ENCODE measurements at regions not wholly inside any gene's neighbourhood (a gene's known extent, or its start where the extent isn't known, plus 50 kb on each side); places are given as distances from the start of the nearest gene placed in this dataset.
"Not testable (repeated sequence)": the region's sequence is repeated elsewhere in the genome, so short reads cannot be mapped to it uniquely, and the experiment has no call there.

DNA sequence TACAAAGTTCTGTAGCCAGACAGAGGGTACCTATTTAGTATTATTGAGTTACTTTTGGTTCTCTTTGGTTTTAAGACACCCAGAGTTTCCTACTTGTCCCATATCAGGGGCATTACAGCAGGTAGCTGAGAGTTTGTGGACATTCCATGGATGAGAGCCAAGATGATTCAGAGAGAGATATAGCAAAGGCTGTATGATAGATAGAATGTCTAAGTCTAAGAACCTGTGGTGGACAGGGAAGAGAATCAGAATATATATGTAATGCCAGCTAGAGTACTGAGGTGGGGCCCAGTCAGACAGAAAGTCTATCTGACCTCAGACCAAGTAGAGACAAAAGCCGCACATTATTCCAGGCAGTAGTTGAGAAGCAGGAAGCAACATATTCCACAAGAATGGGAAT lies 471.8 kb upstream of the CHD1 start:
- not testable (repeated sequence) for DNase-seq

DNA sequence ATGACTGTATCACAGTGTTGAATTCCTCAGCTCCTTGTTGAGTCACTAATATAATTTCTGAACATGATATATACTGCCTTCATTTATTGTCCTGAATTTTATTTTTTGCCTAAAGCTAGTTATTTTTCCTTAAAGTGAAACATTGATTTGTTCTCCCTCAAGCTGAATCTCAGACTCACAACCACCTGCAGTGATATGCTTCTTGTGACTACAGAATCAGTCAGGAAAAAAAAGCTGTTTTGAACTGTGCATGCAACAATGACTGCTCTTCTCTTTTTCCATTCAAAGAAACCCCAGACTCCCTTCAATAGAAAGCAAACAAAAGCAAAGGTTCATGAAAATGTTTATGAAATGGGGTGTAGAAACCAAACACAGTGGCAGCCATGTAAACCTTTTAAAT lies 470.2 kb upstream of the CHD1 start:
- no peak for DNase-seq

DNA sequence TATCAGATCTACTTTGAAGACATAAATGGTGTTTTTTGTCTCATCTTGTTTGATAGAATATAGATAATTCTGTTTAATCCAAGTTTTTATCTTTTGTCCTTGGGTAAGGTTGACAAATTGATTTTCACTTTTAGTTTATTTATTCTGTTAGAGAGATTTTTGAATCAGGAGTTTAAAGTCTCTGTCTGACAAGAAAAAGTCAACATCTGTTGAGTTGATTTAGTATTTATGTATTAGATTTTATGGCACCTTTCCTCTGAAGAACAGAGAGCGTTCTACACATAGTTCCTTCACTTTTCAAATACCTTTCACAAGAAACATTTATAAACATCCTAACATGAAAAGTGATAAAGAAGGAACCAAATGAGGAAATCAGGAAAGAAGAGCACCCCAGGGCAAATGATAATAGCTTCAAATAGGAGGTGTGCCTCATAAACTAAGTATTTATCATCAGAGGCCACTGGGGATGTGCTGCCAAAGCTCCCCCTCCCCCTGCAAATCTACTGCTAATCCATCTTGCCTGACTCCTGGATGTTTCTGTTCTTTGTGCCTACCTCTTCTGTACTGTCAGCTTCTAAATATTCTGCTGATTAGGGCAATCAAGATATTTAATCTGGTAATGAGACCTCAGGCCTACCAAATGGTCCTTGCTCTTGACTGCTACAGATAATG lies 457.7 kb upstream of the CHD1 start:
- no peak for DNase-seq

DNA sequence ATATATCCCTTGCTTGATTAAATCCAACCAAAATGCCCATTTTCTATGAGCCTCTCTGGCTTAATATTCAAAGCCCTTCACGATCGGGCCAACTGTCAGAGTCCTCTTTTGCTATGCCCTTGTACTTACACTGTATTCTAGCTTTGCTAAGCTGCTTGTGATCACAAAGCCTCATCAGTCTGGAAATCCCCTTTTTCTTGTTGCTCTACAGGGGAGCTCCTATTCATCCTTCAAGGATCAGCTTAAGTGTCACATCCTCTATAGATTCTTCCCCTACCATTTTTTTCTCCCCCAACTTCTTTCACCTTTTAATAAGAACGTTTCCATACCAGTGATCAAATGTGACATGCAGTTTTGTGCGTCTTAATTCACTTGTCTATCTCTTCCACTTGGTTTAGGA lies 450.4 kb upstream of the CHD1 start:
- DNase-seq, result no peak

DNA sequence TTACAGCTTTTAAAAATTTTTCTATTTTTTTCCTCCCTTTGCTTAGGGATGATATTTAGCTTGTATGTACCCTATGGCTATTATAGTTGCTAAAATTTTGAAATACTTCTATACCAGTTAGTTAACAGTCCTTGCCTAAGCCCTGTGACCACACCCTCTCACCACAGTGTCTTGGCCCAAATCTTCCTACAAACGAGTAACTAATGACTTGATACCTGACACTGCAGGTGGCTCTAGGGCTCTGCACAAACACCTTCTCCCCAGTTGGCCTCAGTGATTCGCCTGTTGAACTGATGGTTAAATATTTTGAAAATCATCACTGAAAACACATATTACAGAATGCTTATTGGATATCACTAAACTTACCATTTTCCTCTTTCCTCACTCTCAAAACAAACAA lies 449.6 kb upstream of the CHD1 start:
- DNase-seq, result no peak

DNA sequence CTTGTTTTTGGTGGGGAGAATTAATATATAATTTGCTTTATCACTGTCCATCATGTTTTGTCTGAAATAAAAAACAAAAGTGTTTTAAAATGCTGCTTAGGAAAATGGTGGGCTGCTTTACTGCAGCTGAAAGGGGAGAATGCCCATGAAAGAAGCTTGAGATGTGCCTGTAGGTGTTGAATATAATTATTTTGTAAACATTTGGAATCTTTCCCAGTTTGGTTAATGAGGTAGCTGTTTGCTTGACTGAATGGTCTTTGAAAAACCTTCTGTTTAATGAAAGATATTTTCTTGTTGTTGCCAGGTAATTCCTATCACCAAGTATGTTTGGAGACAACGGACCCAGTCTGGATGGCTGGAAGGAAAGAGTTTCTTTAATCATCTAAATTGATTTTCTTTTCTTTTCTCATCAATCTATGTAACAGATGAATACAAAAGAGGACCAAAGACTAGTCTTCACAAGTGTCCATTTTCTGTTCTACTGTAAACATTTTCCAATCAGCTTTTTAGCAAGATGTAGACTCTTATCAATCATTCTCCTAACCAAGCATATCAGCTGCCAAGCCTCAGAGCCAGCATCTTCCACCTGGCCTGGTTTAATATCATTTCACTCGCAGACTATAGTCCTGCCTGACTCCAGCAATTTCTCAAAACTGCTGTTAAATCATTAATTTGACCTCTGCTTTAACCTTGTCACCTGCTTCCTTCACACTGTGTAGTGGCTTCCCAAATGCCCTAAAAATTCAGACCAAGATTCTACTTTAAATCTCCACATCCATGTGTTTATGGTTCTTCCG lies 441.2 kb upstream of the CHD1 start:
- no peak for DNase-seq

DNA sequence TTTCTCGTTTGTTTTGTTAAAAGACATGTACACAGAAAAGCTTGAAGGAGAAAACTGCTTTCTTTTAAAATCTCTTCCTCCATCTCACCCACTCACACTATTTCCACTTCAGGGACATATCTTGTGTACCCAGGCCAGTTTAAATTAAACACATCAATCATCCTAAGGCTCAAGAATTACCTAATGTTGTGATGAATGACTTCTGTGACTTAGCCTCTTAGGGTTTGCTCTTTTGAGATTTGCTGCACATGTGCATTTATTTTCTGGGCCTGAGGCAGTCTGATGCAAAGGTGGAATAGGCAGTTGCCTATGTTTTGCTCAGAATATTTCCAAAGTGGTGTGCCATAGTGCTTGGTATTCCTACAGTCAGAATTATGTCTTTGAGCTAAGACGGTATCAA lies 439.9 kb upstream of the CHD1 start:
- no peak for DNase-seq

DNA sequence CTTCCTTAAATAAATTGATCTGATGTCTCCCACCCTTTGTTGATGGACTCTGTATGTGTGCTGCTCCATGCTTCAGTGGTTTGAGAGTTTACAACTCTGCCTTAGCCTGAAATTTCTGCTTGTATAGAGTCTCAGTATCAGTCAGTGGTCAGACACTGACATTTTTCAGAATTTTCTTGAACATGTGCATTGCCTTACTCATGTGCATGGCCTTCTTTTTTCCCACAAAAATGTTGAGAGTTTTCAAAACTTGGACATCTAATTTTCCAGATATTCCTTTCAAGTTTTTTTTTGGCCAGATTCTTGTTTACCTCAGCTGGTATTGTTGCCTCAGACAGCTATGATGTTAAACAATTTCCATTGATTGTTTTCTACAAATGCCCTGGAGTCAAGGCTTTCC lies 427.1 kb upstream of the CHD1 start:
- DNase-seq, result no peak

DNA sequence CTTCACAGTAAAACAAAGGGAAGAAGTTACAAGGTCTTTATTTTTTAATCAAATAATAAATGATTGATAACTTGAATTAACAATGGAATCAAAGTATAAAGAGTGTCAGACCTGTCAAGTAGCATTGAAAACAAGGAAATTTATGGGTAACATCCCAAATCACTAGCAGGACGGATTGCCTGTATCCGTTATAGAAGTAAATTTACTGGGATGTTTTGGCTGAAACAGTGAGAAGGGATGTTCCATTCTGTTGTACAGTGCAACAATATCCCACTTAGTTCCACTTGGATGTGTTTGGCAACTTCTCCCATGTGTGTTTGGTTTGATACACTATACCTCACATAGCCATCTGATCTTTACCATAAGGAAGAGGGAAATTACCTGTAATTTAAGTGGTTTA lies 421.0 kb upstream of the CHD1 start:
- no peak for DNase-seq

DNA sequence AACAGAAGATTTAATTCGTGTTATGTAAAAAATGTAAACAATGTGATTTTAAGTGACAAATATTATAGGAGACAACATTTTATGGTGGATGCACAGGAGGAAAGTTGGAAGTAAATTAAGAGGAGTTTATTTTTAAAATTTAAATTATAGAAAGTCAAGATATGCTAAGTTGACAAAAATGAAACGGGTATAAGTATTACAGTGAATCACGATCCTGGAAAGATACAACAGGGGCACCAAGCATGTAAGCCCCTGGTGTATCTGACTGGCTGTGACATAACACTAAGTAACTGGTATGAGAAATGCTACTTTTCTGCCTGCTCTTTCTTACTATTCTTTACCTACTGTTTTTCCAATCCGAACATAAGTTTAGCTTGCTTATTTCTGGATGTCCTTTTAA lies 419.8 kb upstream of the CHD1 start:
- no peak for DNase-seq

DNA sequence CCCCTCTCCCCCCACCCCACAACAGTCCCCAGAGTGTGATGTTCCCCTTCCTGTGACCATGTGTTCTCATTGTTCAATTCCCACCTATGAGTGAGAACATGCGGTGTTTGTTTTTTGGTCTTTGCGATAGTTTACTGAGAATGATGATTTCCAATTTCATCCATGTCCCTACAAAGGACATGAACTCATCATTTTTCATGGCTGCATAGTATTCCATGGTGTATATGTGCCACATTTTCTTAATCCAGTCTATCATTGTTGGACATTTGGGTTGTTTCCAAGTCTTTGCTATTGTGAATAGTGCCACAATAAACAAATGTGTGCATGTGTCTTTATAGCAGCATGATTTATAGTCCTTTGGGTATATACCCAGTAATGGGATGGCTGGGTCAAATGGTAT lies 411.0 kb upstream of the CHD1 start:
- not testable (repeated sequence) for DNase-seq

DNA sequence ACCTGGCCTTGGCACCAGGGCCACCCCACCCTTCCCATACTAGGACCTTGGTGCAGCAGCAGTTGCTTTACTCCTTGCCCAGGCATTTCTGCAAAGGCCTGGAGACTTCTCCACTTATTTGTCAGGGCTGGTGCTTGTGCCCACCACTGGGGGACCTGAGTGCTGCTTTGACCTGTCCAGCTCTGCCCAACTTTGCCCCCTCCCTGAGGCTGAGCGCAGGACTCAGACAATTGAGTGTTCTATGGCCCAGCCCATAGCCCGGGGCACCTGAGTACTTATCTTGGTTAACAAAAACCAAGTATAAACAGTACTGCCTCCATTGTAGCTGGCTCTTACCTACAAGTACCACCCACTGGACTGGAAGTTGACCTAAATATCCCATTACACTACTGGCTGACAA lies 406.1 kb upstream of the CHD1 start:
- DNase-seq, result no peak

DNA sequence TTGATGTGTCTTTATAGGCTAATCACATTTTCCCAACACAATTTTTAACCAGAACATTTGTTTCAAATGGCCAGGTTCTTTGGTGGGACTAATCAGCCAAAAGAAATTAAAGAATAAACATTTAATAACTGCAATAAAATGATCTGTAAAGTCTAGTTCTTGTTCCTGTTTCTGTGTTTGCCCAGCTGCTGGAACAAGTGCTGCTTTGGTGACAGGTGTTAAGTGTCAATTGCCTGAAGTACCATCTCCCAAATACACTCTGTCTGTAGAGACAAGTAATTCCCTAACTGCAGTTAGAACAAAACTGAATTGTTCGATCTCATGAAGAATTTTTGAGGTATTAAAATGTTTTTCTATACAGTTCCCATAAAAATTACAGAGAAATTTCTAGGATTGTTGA lies 402.3 kb upstream of the CHD1 start:
- DNase-seq, result no peak

DNA sequence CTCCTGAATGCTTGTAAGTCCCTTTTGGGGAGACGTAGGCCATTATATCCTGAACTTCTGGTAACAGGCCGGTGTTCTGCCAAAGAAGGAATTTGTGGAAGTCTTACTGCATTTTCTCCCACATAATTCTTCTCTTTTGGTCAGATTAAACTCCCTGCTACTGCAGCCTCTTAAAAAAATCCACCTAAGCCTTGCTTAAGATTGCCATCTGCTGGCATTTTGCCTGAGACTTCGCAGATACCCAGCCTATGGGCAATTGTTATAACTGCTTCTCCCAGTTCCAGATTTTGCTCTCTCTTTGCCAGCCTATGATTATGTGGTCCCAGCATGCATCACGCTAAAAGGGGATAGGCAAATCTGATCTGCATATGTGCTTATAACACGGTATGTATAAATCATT lies 391.6 kb upstream of the CHD1 start:
- DNase-seq, result no peak

DNA sequence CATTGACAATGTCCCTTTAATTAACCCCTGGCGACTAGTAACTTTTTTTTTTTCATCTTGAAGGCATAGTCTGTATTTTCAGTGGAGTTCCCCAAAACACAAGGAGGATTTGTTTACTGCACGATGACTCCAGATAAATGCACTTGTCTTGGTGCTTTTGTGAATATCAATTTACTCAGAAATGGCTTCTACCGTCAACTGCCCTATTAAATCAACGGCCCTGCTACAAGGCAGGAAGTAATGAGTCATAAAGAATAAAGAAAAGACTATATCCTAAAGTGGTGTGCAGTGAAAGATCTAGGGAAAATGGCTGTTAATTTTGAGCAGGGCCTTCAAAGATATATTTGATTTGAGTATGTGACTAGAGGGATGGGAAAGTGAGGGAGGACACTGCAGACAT lies 388.3 kb upstream of the CHD1 start:
- DNase-seq, result no peak

DNA sequence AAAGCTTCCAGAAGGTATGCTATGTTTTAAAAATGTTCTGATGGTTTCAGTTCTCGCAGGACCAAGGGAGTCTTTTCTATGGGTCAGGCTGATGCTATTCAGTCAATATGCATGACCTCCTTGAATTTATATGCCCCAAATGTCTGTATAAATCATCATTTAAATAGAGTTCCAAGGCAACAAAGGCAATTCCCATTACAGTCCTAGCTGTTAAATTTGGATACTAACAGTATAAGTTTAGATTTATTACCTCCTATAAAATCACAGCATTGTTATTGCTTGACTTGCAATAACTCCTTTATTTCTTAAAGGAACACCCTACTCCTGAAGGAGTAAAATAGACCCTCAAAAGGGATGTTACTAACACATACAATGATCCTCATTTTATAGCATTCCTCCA lies 387.7 kb upstream of the CHD1 start:
- DNase-seq, result no peak

DNA sequence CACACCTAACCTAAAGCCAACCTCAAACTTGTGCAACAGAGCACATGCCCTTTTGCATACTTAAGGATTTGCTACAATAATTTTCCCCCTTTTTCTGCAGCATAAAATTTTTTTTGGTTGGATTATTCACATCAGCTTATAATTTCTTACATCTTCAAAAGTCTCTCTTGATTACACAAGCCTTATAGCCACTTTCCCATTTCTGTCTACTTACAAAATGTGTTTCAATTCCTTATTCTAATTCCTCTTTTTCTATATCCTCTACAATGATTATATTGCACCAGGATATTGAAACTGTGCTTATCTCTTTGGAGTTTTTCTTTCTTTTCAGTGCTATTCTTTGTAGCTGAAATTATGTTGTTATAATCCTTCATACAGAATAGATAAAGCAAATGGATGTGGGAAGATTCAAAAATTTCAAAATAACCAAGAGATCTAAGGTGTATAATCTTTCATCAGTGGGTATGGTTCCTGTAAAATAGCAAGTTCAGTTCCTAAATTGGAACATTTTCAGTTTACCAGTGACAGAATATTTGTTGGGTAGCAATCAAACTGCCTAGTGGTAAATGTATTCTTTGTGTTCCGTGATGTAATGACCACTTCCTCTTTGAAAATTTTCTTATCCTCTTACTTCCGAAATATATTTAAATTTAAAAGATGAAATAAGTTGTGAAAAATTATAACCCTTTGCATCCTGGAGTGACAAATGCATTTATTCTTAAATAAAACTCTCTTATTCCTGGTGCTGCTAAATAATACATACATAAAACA lies 386.8 kb upstream of the CHD1 start:
- DNase-seq, result no peak

DNA sequence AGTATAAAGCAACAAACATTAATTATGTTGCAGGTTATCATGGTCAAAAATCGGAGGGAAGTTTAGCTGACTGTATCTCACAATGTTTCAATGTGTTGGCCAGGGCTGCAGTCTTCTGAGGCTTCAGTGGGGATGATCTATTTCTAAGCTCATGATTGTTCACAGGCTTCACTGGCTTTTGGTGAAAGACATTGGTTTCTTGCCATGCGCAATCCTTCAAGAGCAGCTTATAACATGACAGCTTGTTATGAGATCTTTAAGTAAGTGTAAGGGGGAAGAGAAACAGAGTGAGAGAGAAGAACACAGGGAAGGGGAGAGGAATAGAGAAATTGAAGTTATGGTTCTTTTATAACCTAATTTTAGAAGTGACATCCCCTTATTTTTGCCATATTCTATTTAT lies 385.9 kb upstream of the CHD1 start:
- DNase-seq, result no peak

DNA sequence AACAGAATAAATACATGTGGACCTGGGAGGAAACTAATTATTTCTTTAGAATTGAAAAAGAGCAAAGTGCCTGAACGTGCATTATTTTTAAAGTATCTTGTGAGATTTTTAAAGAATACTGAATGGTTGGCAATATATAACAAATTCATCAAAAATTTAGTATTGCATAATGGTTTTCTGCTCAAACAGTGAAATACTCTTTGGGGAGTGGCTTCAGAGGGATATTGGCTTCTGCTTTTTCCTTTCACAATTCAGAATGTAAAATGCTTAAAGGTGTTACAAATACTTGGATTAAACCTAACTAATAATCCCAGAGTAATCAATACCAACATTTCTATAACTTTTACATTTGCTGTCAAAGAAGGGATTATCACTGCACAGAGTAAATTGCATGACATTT lies 379.3 kb upstream of the CHD1 start:
- DNase-seq, result no peak

DNA sequence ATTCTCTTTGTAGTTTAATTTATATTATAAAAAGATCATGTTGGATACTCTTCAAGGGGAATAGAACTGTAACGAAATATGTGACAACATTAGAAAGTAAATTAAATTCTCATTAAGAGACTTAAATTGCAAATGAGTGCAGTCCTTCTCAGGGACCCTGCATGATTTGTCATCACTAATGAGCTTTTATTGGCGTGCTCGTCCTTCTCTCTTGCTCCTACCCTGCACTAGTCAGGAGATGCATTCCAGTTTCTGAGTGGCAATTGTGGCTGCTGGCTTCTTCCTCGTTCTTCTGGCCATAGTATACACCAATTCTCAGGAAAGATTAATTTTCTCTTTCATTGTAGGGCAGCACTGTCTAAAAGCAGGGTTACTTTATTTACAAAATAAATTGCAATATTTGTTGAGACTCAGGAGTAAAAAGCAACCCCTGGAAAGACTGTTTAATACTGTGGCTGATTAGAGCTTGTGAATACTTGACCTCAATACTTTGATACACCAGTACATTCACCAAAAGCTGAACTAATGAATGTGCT lies 376.3 kb upstream of the CHD1 start:
- no peak for DNase-seq

DNA sequence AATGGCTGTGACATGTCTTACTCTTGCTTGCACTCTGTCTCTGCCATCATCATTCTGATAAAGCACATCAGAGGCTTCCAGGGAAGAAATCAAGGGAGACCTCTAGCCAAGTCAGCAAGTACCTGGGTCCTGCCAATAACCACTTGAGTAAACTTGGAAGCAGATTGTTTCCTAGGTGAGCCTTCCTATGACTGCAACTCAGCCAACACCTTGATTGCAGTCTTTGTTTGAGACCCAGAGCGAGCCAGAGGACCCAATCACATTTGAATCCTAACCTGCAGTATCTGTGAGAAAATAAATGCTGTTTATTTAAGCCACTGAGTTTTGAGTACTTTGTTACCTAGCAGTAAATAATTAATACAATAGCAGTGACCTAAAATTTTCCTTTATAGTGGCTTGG lies 356.8 kb upstream of the CHD1 start:
- DNase-seq, result no peak

DNA sequence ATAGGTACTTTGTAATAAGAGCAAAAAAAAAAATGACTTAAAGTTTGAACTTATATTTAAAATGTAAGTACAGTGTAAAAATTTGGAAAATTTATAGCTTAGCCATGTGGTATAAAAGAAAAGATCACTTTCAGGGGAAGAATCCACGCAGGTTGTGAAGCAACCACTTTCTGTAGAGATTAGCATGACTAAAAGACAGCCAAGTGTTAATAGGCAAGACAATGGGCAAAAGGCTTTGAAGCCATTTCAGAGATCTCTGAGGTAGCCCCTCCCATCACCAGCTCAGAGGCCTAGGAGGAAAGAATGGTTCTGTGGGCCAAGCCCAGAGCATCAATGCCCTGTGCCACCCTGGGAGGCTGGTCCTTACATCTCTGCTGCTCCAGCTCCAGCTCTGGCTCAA lies 346.3 kb upstream of the CHD1 start:
- no peak for DNase-seq

DNA sequence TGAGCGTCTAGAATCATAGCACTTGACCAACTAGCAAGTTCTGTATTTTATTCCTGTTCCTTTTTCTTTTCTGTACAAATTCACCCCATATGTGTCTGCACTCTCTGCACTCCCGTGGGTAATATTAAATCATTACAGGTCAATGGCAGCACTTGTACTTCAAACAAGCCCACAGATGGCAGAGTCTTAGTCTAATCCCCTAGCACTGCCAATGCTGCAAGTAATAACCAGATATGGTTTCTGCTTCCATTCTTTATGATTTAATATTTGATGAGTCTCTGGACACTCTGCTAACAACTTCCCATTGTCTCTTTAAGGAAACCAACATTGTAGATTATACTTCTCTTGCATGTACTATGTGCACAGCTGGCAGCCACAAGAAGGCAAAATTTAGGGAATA lies 343.8 kb upstream of the CHD1 start:
- DNase-seq, result no peak

DNA sequence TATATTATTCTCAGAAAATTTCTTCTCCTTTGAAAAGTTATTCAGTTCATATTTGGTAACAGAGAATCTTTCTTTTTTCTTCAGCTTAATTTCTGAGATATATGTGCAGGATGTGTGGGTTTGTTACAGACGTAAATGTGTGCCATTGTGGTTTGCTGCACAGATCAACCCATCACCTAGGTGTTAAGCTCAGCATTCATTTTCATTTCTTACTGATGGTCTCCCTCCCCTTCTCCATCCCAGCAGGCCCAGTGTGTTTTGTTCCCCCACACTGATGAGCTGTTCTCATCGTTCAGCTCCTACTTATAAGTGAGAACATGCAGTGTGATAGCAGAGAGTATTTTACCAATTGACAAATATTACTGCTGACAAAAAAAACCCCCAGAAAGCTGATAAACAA lies 330.0 kb upstream of the CHD1 start:
- no peak for DNase-seq
